Adrenal gland (tissue), 9 donors: ENCODE measurements at regions not wholly inside any gene's neighbourhood (a gene's known extent, or its start where the extent isn't known, plus 50 kb on each side); places are given as distances from the start of the nearest gene placed in this dataset.

Source experiments
- DNase-seq, 7 donors: peaks; one replicate each; pipeline ENCODE4 v3.0.0-alpha.2; 2019 to 2020
- H3K27ac ChIP-seq, 5 donors: fragments of 200-600 bp; sonication (generic) in 4 of 5; 1 replicate in 3 of 5; 2 replicates in 2 of 5; pipeline versions ENCODE4 v1.5.1 to v1.8.0; 2016 to 2020; ENCODE audit warnings: mild to moderate bottlenecking in 1 of 5
- H3K27me3 ChIP-seq: fragments of 200-600 bp; 2 replicates; pipeline ENCODE4 v1.8.0; 2021
- H3K36me3 ChIP-seq, 2 donors: fragments of 200-600 bp; replicated peaks in 1 of 2; 1 replicate in 1 of 2; 2 replicates in 1 of 2; pipeline versions ENCODE4 v1.5.1 to v1.8.0; 2018 to 2022
- H3K4me1 ChIP-seq, 2 donors: fragments of 200-600 bp; replicated peaks in 1 of 2; 1 replicate in 1 of 2; 2 replicates in 1 of 2; pipeline versions ENCODE4 v1.5.1 to v1.8.0; 2018 to 2021
- H3K4me3 ChIP-seq, 4 donors: fragments of 200-600 bp; sonication (generic) in 3 of 4; one replicate each; pipeline ENCODE4 v1.5.1; 2016 to 2018
- H3K9me3 ChIP-seq, 3 donors: fragments of 200-600 bp; sonication (generic) in 1 of 3; replicated peaks in 1 of 3; 1 replicate in 2 of 3; 2 replicates in 1 of 3; pipeline versions ENCODE4 v1.5.1 to v1.8.0; 2016 to 2021
- CTCF ChIP-seq, 6 experiments: fragments of 450-650 bp in 4 of 6; fragments of 200-600 bp in 2 of 6; sonication (generic) in 1 of 6; IDR thresholded peaks; 1 replicate in 5 of 6; 2 replicates in 1 of 6; pipeline versions ENCODE4 v1.5.1 to v1.8.0; 2016 to 2021; ENCODE audit warnings: antibody characterized with exemption in 6 of 6, mild to moderate bottlenecking in 2 of 6, moderate library complexity in 1 of 6
- POLR2A ChIP-seq, 2 donors: fragments of 450-650 bp; IDR thresholded peaks; one replicate each; pipeline ENCODE4 v1.6.1; 2017; ENCODE audit warnings: antibody characterized with exemption in 2 of 2, mild to moderate bottlenecking in 2 of 2, moderate library complexity in 1 of 2
- WGBS, 4 donors: extraction: QIAGEN DNeasy Blood & Tissue Kit in 2 of 4; methylation state at CpG; one replicate each; pipeline versions ENCODE4 v1.1.5 to v1.1.7; 2013 to 2017; 5-methylcytosine and 5-hydroxymethylcytosine counted together
- intact Hi-C, 2 donors: fragments of 100-400 bp; cut with DNase I; formaldehyde crosslinking; loops; one replicate each; pipeline versions ENCODE4 v1.14.1 to v1.15.0; 2022 to 2023
- donor health status: healthy with polysubstance abuse.
- donor health status: Bipolar disorder and iron deficiency.
- donor health status: DM: yes; HTN: yes; CAD: no.
- donor health status: DM: no; HTN: no; CAD: no.
- donor health status: DM: no; HTN: no; CAD: no.

- TF ChIP-seq CTCF (IDR thresholded peaks at IDR 0.05) = no peak
- TF ChIP-seq POLR2A (IDR thresholded peaks at IDR 0.05) = no peak
- DNase-seq = no peak
- no peak overlapping the region for H3K4me3 ChIP-seq
- 64 to 70% (median 66%) methylated on average over 8 to 9 of the region's 9 CpGs for WGBS, 4 donors
- intact Hi-C loops = loop anchor here (5.0 to 10.0 kb wide), 4 partner anchors 149 to 643 kb away; partner anchors contain the start of gene BMP4 (in 1 of the 2)
- H3K4me1 ChIP-seq = peaks cover 3 to 6% of the 10 kb centered on the region in 2 donors
- H3K27me3 ChIP-seq = no peaks in the 10 kb centered on the region
- no peaks in the 10 kb centered on the region for H3K36me3 ChIP-seq
- no peak overlapping the region for H3K27ac ChIP-seq
- no peaks in the 10 kb centered on the region for H3K9me3 ChIP-seq
Observed at GRCh38 chr14:54177641-54178621, 218.9 kb upstream of the CDKN3 start.

DNA sequence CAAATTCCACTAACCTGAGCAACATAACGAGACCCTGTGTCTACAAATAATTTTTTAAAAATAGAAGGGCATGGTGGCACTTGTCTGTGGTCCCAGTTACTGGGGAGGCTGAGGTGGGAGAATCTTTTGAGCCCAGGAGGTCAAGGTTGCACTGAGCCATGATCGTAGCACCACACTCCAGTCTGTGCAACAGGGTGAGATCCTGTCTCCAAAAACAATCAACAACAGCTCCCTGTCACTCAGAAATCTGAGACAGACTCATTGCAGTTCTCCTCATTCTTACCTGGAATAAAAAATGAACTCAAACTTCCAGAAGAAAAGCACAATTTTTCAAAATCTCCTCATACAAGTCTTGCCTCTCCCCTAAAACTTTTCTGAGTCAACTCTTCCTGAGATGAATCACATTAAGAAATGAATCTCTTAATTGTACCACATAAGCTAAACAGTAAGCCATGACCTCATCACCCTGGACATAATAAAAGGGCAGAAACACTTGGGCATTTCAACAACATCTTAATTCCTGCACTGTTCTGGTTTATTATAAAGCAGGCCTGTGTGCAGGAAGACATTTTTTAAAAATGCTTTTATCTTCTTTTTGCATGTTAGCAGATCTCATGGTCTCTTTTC is 214.3 kb upstream of the CDKN3 start:
- H3K27ac ChIP-seq = no peak overlapping the region
- TF ChIP-seq POLR2A (IDR thresholded peaks at IDR 0.05) = no peak
- TF ChIP-seq CTCF (IDR thresholded peaks at IDR 0.05) = no peak
- no peaks in the 10 kb centered on the region for H3K9me3 ChIP-seq
- no peak for DNase-seq
- no peaks in the 10 kb centered on the region for H3K27me3 ChIP-seq
- no peaks in the 10 kb centered on the region for H3K36me3 ChIP-seq
- WGBS, 4 donors = 53 to 86% (median 61%) methylated on average over 2 of the region's 2 CpGs
- no peaks in the 10 kb centered on the region for H3K4me1 ChIP-seq
- intact Hi-C loops = no loop called here
- no peak overlapping the region for H3K4me3 ChIP-seq

- intact Hi-C loops = no loop called here
- no peak overlapping the region for H3K4me3 ChIP-seq
- H3K9me3 ChIP-seq = no peaks in the 10 kb centered on the region
- H3K36me3 ChIP-seq = no peaks in the 10 kb centered on the region
- WGBS, 4 donors = 89 to 95% (median 93%) methylated on average over 7 of the region's 7 CpGs
- H3K27me3 ChIP-seq = no peaks in the 10 kb centered on the region
- H3K4me1 ChIP-seq = no peaks in the 10 kb centered on the region
- DNase-seq = no peak
- TF ChIP-seq CTCF (IDR thresholded peaks at IDR 0.05) = no peak
- TF ChIP-seq POLR2A (IDR thresholded peaks at IDR 0.05) = no peak
- H3K27ac ChIP-seq = no peak overlapping the region
Observed at GRCh38 chr14:54186821-54187763, 209.7 kb upstream of the CDKN3 start.
